CD4-positive, alpha-beta T cell (primary cell): ENCODE measurements at regions not wholly inside any gene's neighbourhood (a gene's known extent, or its start where the extent isn't known, plus 50 kb on each side); places are given as distances from the start of the nearest gene placed in this dataset.
"Not testable (repeated sequence)": the region's sequence is repeated elsewhere in the genome, so short reads cannot be mapped to it uniquely, and the experiment has no call there.

ENCODE experiments used
- ATAC-seq: fragments of 200-7000 bp; cut with Tn5 transposase; one replicate; pipeline ENCODE4 v1.10.0; 2022; ENCODE audit warnings: mild to moderate bottlenecking; ENCODE audit not compliant: poor library complexity
- CTCF ChIA-PET: fragments of 350-600 bp; sonication (Branson Sonifier 250); formaldehyde crosslinking; loops from one replicate; lab custom pipeline; 2021; ENCODE audit warnings: antibody characterized with exemption, inconsistent platforms; lab: Charles Lee
- POLR2A ChIA-PET: fragments of 350-600 bp; sonication (Branson Sonifier 250); formaldehyde crosslinking; loops from one replicate; lab custom pipeline; 2021; ENCODE audit warnings: antibody characterized with exemption, inconsistent platforms; lab: Charles Lee
- DNase-seq, 14 experiments: peaks; one replicate each; pipeline ENCODE4 v3.0.0-alpha.2; 2013 to 2020; ENCODE audit warnings: mixed read lengths in 2 of 14
- H3K27ac ChIP-seq, 2 donors: one replicate each; pipeline versions ENCODE4 v1.5.1 to v1.7.0; 2013; ENCODE audit warnings: low read length in 2 of 2, low read depth in 1 of 2, mild to moderate bottlenecking in 1 of 2
- H3K27me3 ChIP-seq, 2 experiments: 1 replicate in 1 of 2; 2 replicates in 1 of 2; pipeline versions ENCODE4 v1.6.1 to v1.7.0; 2013; ENCODE audit warnings: low read length in 2 of 2, control low read depth in 1 of 2, mild to moderate bottlenecking in 1 of 2, moderate library complexity in 1 of 2; ENCODE audit not compliant: insufficient read depth in 2 of 2, control insufficient read depth in 1 of 2
- H3K36me3 ChIP-seq: one replicate; pipeline ENCODE4 v1.6.1; 2013; ENCODE audit warnings: low read length, control low read depth; ENCODE audit not compliant: insufficient read depth
- H3K4me1 ChIP-seq: one replicate; pipeline ENCODE4 v1.6.1; 2013; ENCODE audit warnings: low read length, control low read depth; ENCODE audit not compliant: insufficient read depth
- H3K4me3 ChIP-seq: one replicate; pipeline ENCODE4 v1.5.1; 2013; ENCODE audit warnings: mild to moderate bottlenecking, low read length, moderate library complexity
- H3K9me3 ChIP-seq, 2 experiments: 1 replicate in 1 of 2; 2 replicates in 1 of 2; pipeline versions ENCODE4 v1.6.1 to v1.7.0; 2013; ENCODE audit warnings: low read length in 2 of 2, mild to moderate bottlenecking in 2 of 2, control low read depth in 1 of 2, moderate library complexity in 1 of 2; ENCODE audit not compliant: control insufficient read depth in 1 of 2, insufficient read depth in 1 of 2
- H3K27ac Mint-ChIP-seq: one replicate; pipeline ENCODE4 v1.8.0; 2020; ENCODE audit warnings: mixed read lengths
- H3K27me3 Mint-ChIP-seq: one replicate; pipeline ENCODE4 v1.8.0; 2021; ENCODE audit warnings: mixed read lengths
- H3K36me3 Mint-ChIP-seq: one replicate; pipeline ENCODE4 v1.8.0; 2021; ENCODE audit warnings: low read depth, mixed read lengths
- H3K4me1 Mint-ChIP-seq: one replicate; pipeline ENCODE4 v1.8.0; 2021; ENCODE audit warnings: low read depth, mixed read lengths
- H3K4me3 Mint-ChIP-seq: one replicate; pipeline ENCODE4 v1.8.0; 2020; ENCODE audit warnings: mild to moderate bottlenecking, mixed read lengths
- H3K9me3 Mint-ChIP-seq: one replicate; pipeline ENCODE4 v1.8.0; 2020; ENCODE audit warnings: mixed read lengths
- intact Hi-C, 2 experiments: fragments of 100-400 bp; cut with DNase I in 1 of 2; cut with micrococcal nuclease in 1 of 2; formaldehyde crosslinking; loops; one replicate each; pipeline versions ENCODE4 v1.15.1 to v1.9.0; 2023 to 2025; cut with DNase I, micrococcal nuclease
- TF ChIP-seq, protein P1 (sequence below): fragments of 200-600 bp; IDR thresholded peaks from one replicate; pipeline ENCODE4 v1.8.0; 2022; ENCODE audit warnings: antibody characterized with exemption, mild to moderate bottlenecking

DNA sequence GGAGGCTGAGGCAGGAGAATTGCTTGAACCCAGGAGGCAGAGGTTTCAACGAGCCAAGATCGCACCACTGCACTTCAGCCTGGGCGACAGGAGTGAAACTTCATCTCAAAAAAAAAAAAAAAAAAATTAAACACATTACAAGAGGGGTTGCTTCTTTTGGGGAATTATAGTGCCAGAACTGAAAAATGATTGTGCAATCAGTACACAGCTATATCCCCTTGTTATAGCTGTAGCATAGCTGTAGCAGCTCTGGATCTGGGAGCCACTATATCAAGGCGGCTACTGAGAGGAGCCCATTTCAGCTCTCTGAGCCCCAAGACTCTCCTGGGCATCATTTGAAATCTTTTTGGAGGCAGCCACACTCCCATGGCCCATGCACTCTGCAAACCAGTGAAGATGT is 334.3 kb downstream of the TFAP2A start:
- Histone ChIP-seq H3K9me3 (peaks cover 0 to 10% of the 10 kb centered on the region in 2 experiments), H3K27ac (no peak overlapping the region), H3K36me3 (no peaks in the 10 kb centered on the region), H3K27me3 (no peaks in the 10 kb centered on the region), H3K4me1 (no peaks in the 10 kb centered on the region), H3K4me3 (no peak overlapping the region)
- Mint-ChIP-seq H3K36me3 (no peaks in the 10 kb centered on the region), H3K4me1 (no peaks in the 10 kb centered on the region), H3K4me3 (no peak overlapping the region), H3K27ac (no peak overlapping the region), H3K27me3 (no peaks in the 10 kb centered on the region), H3K9me3 (no peaks in the 10 kb centered on the region)
- intact Hi-C loops: no loop called here
- POLR2A ChIA-PET: no interaction called here
- TF ChIP-seq, protein P1, sequence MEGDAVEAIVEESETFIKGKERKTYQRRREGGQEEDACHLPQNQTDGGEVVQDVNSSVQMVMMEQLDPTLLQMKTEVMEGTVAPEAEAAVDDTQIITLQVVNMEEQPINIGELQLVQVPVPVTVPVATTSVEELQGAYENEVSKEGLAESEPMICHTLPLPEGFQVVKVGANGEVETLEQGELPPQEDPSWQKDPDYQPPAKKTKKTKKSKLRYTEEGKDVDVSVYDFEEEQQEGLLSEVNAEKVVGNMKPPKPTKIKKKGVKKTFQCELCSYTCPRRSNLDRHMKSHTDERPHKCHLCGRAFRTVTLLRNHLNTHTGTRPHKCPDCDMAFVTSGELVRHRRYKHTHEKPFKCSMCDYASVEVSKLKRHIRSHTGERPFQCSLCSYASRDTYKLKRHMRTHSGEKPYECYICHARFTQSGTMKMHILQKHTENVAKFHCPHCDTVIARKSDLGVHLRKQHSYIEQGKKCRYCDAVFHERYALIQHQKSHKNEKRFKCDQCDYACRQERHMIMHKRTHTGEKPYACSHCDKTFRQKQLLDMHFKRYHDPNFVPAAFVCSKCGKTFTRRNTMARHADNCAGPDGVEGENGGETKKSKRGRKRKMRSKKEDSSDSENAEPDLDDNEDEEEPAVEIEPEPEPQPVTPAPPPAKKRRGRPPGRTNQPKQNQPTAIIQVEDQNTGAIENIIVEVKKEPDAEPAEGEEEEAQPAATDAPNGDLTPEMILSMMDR: no peak
- CTCF ChIA-PET: no interaction called here
- no peak for ATAC-seq
- DNase-seq: no peak

DNA sequence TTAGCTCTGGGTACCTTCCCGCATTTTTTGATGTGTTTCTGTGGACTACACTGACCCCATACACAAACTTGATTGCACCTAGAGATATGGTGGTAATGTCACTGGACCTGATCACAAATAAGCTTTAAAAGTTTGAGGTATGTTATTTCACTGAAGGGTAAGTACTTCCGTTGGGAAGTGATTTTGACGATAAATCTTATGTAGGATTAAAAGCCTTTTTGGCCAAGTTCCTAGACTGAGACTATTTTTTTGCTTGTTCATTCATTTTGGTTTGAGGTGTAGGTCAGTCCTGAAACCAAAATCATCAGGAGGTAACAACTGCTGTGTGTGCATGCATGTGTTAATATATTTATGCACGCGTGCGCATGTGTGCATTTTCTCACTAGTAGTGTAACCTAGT is 336.3 kb downstream of the TFAP2A start:
- DNase-seq (no peak), ATAC-seq (no peak)
- no peaks in the 10 kb centered on the region for H3K9me3 Mint-ChIP-seq
- H3K9me3 ChIP-seq: peaks cover 0 to 13% of the 10 kb centered on the region in 2 experiments
- no peaks in the 10 kb centered on the region for H3K36me3 Mint-ChIP-seq
- H3K36me3 ChIP-seq: no peaks in the 10 kb centered on the region
- no peak overlapping the region for H3K27ac Mint-ChIP-seq
- no peaks in the 10 kb centered on the region for H3K4me1 Mint-ChIP-seq
- TF ChIP-seq, protein P1: no peak
- ChIA-PET POLR2A (no interaction called here), CTCF (no interaction called here)
- H3K27me3 Mint-ChIP-seq: no peaks in the 10 kb centered on the region
- H3K4me3 ChIP-seq: no peak overlapping the region
- no peaks in the 10 kb centered on the region for H3K27me3 ChIP-seq
- intact Hi-C loops: no loop called here
- no peaks in the 10 kb centered on the region for H3K4me1 ChIP-seq
- H3K4me3 Mint-ChIP-seq: no peak overlapping the region
- no peak overlapping the region for H3K27ac ChIP-seq

GRCh38 chr6:10074726-10075125 is 340.1 kb downstream of the TFAP2A start:
- H3K36me3 Mint-ChIP-seq, H3K27me3 ChIP-seq, H3K4me1 ChIP-seq, H3K27me3 Mint-ChIP-seq, H3K36me3 ChIP-seq, intact Hi-C loops, ATAC-seq, H3K4me3 ChIP-seq, H3K27ac ChIP-seq, DNase-seq, H3K9me3 Mint-ChIP-seq, H3K4me3 Mint-ChIP-seq, POLR2A ChIA-PET, CTCF ChIA-PET, H3K27ac Mint-ChIP-seq, H3K4me1 Mint-ChIP-seq: not testable (repeated sequence)
- peaks cover 0 to 13% of the 10 kb centered on the region in 2 experiments for H3K9me3 ChIP-seq

- H3K9me3 ChIP-seq: peaks cover 0 to 13% of the 10 kb centered on the region in 2 experiments
- H3K4me1 ChIP-seq: no peaks in the 10 kb centered on the region
- no peaks in the 10 kb centered on the region for H3K36me3 Mint-ChIP-seq
- no peak for ATAC-seq
- no peaks in the 10 kb centered on the region for H3K36me3 ChIP-seq
- intact Hi-C loops: no loop called here
- H3K4me3 ChIP-seq: no peak overlapping the region
- H3K4me1 Mint-ChIP-seq: no peaks in the 10 kb centered on the region
- no peaks in the 10 kb centered on the region for H3K9me3 Mint-ChIP-seq
- H3K27me3 ChIP-seq: no peaks in the 10 kb centered on the region
- no peak for DNase-seq
- TF ChIP-seq, protein P1: no peak
- no peak overlapping the region for H3K27ac ChIP-seq
- H3K4me3 Mint-ChIP-seq: no peak overlapping the region
- H3K27ac Mint-ChIP-seq: no peak overlapping the region
- no peaks in the 10 kb centered on the region for H3K27me3 Mint-ChIP-seq
- ChIA-PET POLR2A (no interaction called here), CTCF (no interaction called here)
Measured at GRCh38 chr6:10073341-10073740, 341.5 kb downstream of the TFAP2A start.
